SK-N-SH treated with all-trans-retinoic acid at 6 μM for 48 hours (cell line): ENCODE measurements at regions not wholly inside any gene's neighbourhood (a gene's known extent, or its start where the extent isn't known, plus 50 kb on each side); places are given as distances from the start of the nearest gene placed in this dataset.

Experiments
- ATAC-seq: fragments of 200-7000 bp; cut with Tn5 transposase; 3 replicates; pipeline ENCODE4 v1.9.1; 2020; ENCODE audit warnings: mild to moderate bottlenecking, moderate library complexity
- ARNTL ChIP-seq: fragments of 450-650 bp; formaldehyde crosslinking; IDR thresholded peaks from 2 replicates; pipeline ENCODE4 v1.5.0; 2020; ENCODE audit warnings: low read depth, mild to moderate bottlenecking, moderate library complexity, borderline replicate concordance
- BACH2 ChIP-seq: fragments of 250-450 bp; sonication (Bioruptor Pico); IDR thresholded peaks from 2 replicates; pipeline ENCODE4 v1.9.0; 2021; ENCODE audit warnings: mild to moderate bottlenecking, borderline replicate concordance
- CREB5 ChIP-seq: fragments of 250-450 bp; sonication (Bioruptor Pico); IDR thresholded peaks from 2 replicates; pipeline ENCODE4 v1.5.1; 2020; ENCODE audit warnings: low read depth, mild to moderate bottlenecking, moderate library complexity
- CSDC2 ChIP-seq: fragments of 250-450 bp; sonication (Bioruptor Pico); IDR thresholded peaks from 2 replicates; pipeline ENCODE4 v1.5.0; 2020; ENCODE audit warnings: mild to moderate bottlenecking, moderate library complexity
- CSRNP3 ChIP-seq: fragments of 250-450 bp; sonication (Bioruptor Pico); IDR thresholded peaks from 2 replicates; pipeline ENCODE4 v1.5.1; 2021; ENCODE audit warnings: mild to moderate bottlenecking, moderate library complexity
- ESRRG ChIP-seq: fragments of 250-450 bp; sonication (Bioruptor Pico); IDR thresholded peaks from 2 replicates; pipeline ENCODE4 v1.6.1; 2021; ENCODE audit warnings: mild to moderate bottlenecking
- GLIS3 ChIP-seq: fragments of 250-450 bp; sonication (Bioruptor Pico); IDR thresholded peaks from 2 replicates; pipeline ENCODE4 v1.5.0; 2020; ENCODE audit warnings: mild to moderate bottlenecking, moderate library complexity
- ISL1 ChIP-seq: fragments of 250-450 bp; sonication (Bioruptor Pico); IDR thresholded peaks from 2 replicates; pipeline ENCODE4 v2.1.2; 2022; ENCODE audit warnings: mild to moderate bottlenecking, moderate library complexity
- PATZ1 ChIP-seq: fragments of 250-450 bp; sonication (Bioruptor Pico); IDR thresholded peaks from 2 replicates; pipeline ENCODE4 v1.8.0; 2020; ENCODE audit warnings: mild to moderate bottlenecking, moderate library complexity, borderline replicate concordance
- POU6F1 ChIP-seq: fragments of 250-450 bp; sonication (Bioruptor Pico); IDR thresholded peaks from 2 replicates; pipeline ENCODE4 v1.8.0; 2021; ENCODE audit warnings: low read depth, mild to moderate bottlenecking, moderate library complexity, borderline replicate concordance
- PPARA ChIP-seq: fragments of 250-450 bp; sonication (Bioruptor Pico); IDR thresholded peaks from 2 replicates; pipeline ENCODE4 v1.5.0; 2020; ENCODE audit warnings: mild to moderate bottlenecking, borderline replicate concordance
- RARB ChIP-seq: fragments of 250-450 bp; sonication (Bioruptor Pico); IDR thresholded peaks from 2 replicates; pipeline ENCODE4 v1.8.0; 2021; ENCODE audit warnings: mild to moderate bottlenecking, moderate library complexity
- SNAI2 ChIP-seq: fragments of 250-450 bp; sonication (Bioruptor Pico); IDR thresholded peaks from 2 replicates; pipeline ENCODE4 v1.5.0; 2020; ENCODE audit warnings: mild to moderate bottlenecking, moderate library complexity
- TCF4 ChIP-seq: fragments of 250-450 bp; sonication (Bioruptor Pico); IDR thresholded peaks from 2 replicates; pipeline ENCODE4 v1.8.0; 2021; ENCODE audit warnings: mild to moderate bottlenecking, moderate library complexity, borderline replicate concordance
- TSHZ2 ChIP-seq: fragments of 250-450 bp; sonication (Bioruptor Pico); IDR thresholded peaks from 2 replicates; pipeline ENCODE4 v1.5.0; 2020; ENCODE audit warnings: mild to moderate bottlenecking, moderate library complexity
- ZC3H10 ChIP-seq: fragments of 250-450 bp; sonication (Bioruptor Pico); IDR thresholded peaks from 2 replicates; pipeline ENCODE4 v1.5.1; 2021; ENCODE audit warnings: mild to moderate bottlenecking, moderate library complexity
- ZFP3 ChIP-seq: fragments of 250-450 bp; sonication (Bioruptor Pico); IDR thresholded peaks from 2 replicates; pipeline ENCODE4 v1.5.0; 2020; ENCODE audit warnings: mild to moderate bottlenecking, moderate library complexity
- ZFP30 ChIP-seq: fragments of 450-650 bp; formaldehyde crosslinking; IDR thresholded peaks from 2 replicates; pipeline ENCODE4 v1.5.0; 2022; ENCODE audit warnings: mild to moderate bottlenecking, moderate library complexity
- ZNF565 ChIP-seq: fragments of 450-650 bp; formaldehyde crosslinking; conservative IDR thresholded peaks from 2 replicates; pipeline ENCODE4 v1.5.0; 2020; ENCODE audit warnings: low read depth, mild to moderate bottlenecking, moderate library complexity
- ZNF70 ChIP-seq: fragments of 450-650 bp; formaldehyde crosslinking; IDR thresholded peaks from 2 replicates; pipeline ENCODE4 v1.5.0; 2020; ENCODE audit warnings: mild to moderate bottlenecking, moderate library complexity
- ZNF8 ChIP-seq: fragments of 450-650 bp; formaldehyde crosslinking; IDR thresholded peaks from 2 replicates; pipeline ENCODE4 v1.5.0; 2020; ENCODE audit warnings: mild to moderate bottlenecking, moderate library complexity

GRCh38 chr3:124391774-124392173 is 338.5 kb upstream of the UMPS start:
- no peak for TF ChIP-seq ARNTL (CRISPR knock-in tag)
- no peak for TF ChIP-seq ZC3H10 (CRISPR knock-in tag)
- TF ChIP-seq ESRRG: no peak
- ATAC-seq: no peak

GRCh38 chr3:124393340-124393739 is 336.9 kb upstream of the UMPS start:
- TF ChIP-seq ZFP30 (CRISPR knock-in tag) (no peak), CSDC2 (CRISPR knock-in tag) (no peak), ZFP3 (CRISPR knock-in tag) (no peak), SNAI2 (CRISPR knock-in tag) (no peak), CSRNP3 (CRISPR knock-in tag) (no peak), BACH2 (no peak), ZC3H10 (CRISPR knock-in tag) (no peak), ARNTL (CRISPR knock-in tag) (no peak), ZNF70 (CRISPR knock-in tag) (no peak), TCF4 (CRISPR knock-in tag) (no peak), POU6F1 (CRISPR knock-in tag) (no peak), PPARA (CRISPR knock-in tag) (no peak), CREB5 (CRISPR knock-in tag) (no peak), ZNF8 (CRISPR knock-in tag) (no peak), PATZ1 (no peak)
- no peak for ATAC-seq

- TF ChIP-seq PPARA (CRISPR knock-in tag): no peak
- TF ChIP-seq ZNF565 (CRISPR knock-in tag): no peak
- no peak for TF ChIP-seq ZNF70 (CRISPR knock-in tag)
- no peak for TF ChIP-seq SNAI2 (CRISPR knock-in tag)
- TF ChIP-seq CSRNP3 (CRISPR knock-in tag): no peak
- no peak for TF ChIP-seq ZC3H10 (CRISPR knock-in tag)
- no peak for TF ChIP-seq ZFP3 (CRISPR knock-in tag)
- no peak for TF ChIP-seq ARNTL (CRISPR knock-in tag)
- TF ChIP-seq ISL1 (CRISPR knock-in tag): no peak
- no peak for TF ChIP-seq ZNF8 (CRISPR knock-in tag)
- no peak for TF ChIP-seq BACH2
- TF ChIP-seq CREB5 (CRISPR knock-in tag): no peak
- no peak for TF ChIP-seq GLIS3
- TF ChIP-seq ESRRG: no peak
- TF ChIP-seq ZFP30 (CRISPR knock-in tag): no peak
- TF ChIP-seq CSDC2 (CRISPR knock-in tag): no peak
- TF ChIP-seq TSHZ2 (CRISPR knock-in tag): no peak
- TF ChIP-seq RARB: no peak
- TF ChIP-seq, all 23 proteins: peak for 0
- no peak for ATAC-seq
These were observed 335.1 kb upstream of the UMPS start for GRCh38 chr3:124395162-124395561.
